GM23338 (cell line): ENCODE measurements at regions not wholly inside any gene's neighbourhood (a gene's known extent, or its start where the extent isn't known, plus 50 kb on each side); places are given as distances from the start of the nearest gene placed in this dataset.

Experiments
- CREB1 ChIP-seq: fragments of 250-450 bp; sonication (Bioruptor Pico); IDR thresholded peaks from 2 replicates; pipeline ENCODE4 v1.5.0; 2020; ENCODE audit warnings: low read depth, mild to moderate bottlenecking, moderate library complexity
- CTCF ChIP-seq, 2 experiments: fragments of 200-600 bp in 1 of 2; sonication (generic) in 1 of 2; conservative IDR thresholded peaks; 2 replicates each; pipeline versions ENCODE4 v1.5.1 to v1.6.1; 2016 to 2017; ENCODE audit warnings: antibody characterized with exemption in 2 of 2, low read depth in 2 of 2, mild to moderate bottlenecking in 2 of 2, moderate library complexity in 1 of 2
- EZH2 ChIP-seq: fragments of 200-600 bp; sonication (generic); IDR thresholded peaks from one replicate; pipeline ENCODE4 v1.8.0; 2017; ENCODE audit warnings: antibody characterized with exemption, mild to moderate bottlenecking, low read depth; ENCODE audit not compliant: unreplicated experiment
- EZH2phosphoT487 ChIP-seq: fragments of 200-600 bp; sonication (generic); IDR thresholded peaks from one replicate; pipeline ENCODE4 v1.8.1; 2018; ENCODE audit warnings: antibody characterized with exemption; ENCODE audit not compliant: unreplicated experiment
- NANOG ChIP-seq: IDR thresholded peaks from 2 replicates; pipeline ENCODE4 v1.6.1; 2016; ENCODE audit warnings: antibody characterized with exemption, borderline replicate concordance
- POLR2AphosphoS5 ChIP-seq: IDR thresholded peaks from 2 replicates; pipeline ENCODE4 v1.6.1; 2016; ENCODE audit warnings: antibody characterized with exemption, low read depth
- REST ChIP-seq: IDR thresholded peaks from one replicate; pipeline ENCODE4 v1.6.1; 2018; ENCODE audit warnings: antibody characterized with exemption; ENCODE audit not compliant: unreplicated experiment
- STAT1 ChIP-seq: IDR thresholded peaks from one replicate; pipeline ENCODE4 v1.6.1; 2016; ENCODE audit warnings: antibody characterized with exemption; ENCODE audit not compliant: unreplicated experiment
- ZNF331 ChIP-seq: fragments of 250-450 bp; sonication (Bioruptor Pico); IDR thresholded peaks from 2 replicates; pipeline ENCODE4 v1.5.0; 2020; ENCODE audit warnings: low read depth, mild to moderate bottlenecking, moderate library complexity
- TF ChIP-seq, protein P1 (sequence below): IDR thresholded peaks from 2 replicates; pipeline ENCODE4 v1.6.1; 2016; ENCODE audit warnings: antibody characterized with exemption

DNA sequence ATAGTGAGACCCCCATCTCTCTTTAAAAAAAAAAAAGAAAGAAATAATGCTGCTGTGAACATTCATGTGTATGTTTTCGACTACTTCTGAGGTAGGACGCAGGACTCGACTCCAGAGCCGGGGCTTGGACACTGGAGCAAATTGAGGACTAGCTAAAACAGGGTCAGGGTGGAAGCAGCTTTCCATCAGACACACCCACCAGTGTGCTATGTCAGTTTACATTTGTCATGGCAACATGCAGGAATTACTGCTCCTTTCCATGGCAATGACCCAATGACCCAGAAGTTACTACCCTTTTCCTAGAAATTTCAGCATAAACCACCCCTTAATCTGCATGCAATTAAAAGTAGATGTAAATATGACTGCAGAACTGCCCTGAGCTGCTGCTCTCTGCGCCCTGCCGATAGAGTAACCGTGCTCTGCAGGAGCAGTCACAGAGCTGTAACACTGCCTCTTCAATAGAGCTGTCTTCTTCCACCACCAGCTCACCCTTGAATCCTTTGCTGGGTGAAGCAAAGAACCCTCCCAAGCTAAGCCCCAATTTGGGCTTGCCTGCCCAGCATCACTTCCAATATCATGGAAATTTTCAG lies 61.6 kb upstream of the ZNF599 start:
- TF ChIP-seq POLR2AphosphoS5 (no peak), REST (no peak), EZH2 (no peak), CTCF (conservative IDR thresholded peaks at IDR 0.05; ENCODE audit: low read depth in 2 of 2) (no peak), EZH2phosphoT487 (no peak), STAT1 (no peak), CREB1 (CRISPR knock-in tag) (no peak), NANOG (no peak), ZNF331 (CRISPR knock-in tag) (no peak)
- TF ChIP-seq, protein P1, sequence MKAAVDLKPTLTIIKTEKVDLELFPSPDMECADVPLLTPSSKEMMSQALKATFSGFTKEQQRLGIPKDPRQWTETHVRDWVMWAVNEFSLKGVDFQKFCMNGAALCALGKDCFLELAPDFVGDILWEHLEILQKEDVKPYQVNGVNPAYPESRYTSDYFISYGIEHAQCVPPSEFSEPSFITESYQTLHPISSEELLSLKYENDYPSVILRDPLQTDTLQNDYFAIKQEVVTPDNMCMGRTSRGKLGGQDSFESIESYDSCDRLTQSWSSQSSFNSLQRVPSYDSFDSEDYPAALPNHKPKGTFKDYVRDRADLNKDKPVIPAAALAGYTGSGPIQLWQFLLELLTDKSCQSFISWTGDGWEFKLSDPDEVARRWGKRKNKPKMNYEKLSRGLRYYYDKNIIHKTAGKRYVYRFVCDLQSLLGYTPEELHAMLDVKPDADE = no peak
